K562 (cell line): ENCODE measurements at regions not wholly inside any gene's neighbourhood (a gene's known extent, or its start where the extent isn't known, plus 50 kb on each side); places are given as distances from the start of the nearest gene placed in this dataset.

ENCODE experiments used
- ATAC-seq: fragments of 200-7000 bp; cut with Tn5 transposase; 3 replicates; pipeline ENCODE4 v1.9.1; 2020; ENCODE audit warnings: moderate library complexity
- BruUV-seq: library from RNA; stranded (reverse); fragments of 400-500 nt; replicated peaks from 2 replicates; lab custom pipeline; 2021; lab: Mats Ljungman, UMichigan
- CTCF ChIA-PET: fragments of 300-600 bp; formaldehyde crosslinking; extraction: SDS; loops from one replicate; lab custom pipeline; 2021; ENCODE audit warnings: low intra/inter-chr PET ratio; lab: Yijun Ruan, JAX
- POLR2A ChIA-PET: fragments of 300-600, 350-650 bp; sonication (Branson Sonifier 250); formaldehyde crosslinking; extraction: SDS; loops from one replicate; lab custom pipeline; 2021; ENCODE audit warnings: antibody characterized with exemption, inconsistent platforms; lab: Yijun Ruan, JAX
- DNase-seq, 4 experiments: peaks; one replicate each; pipeline versions ENCODE4 v3.0.0 to v3.0.0-alpha.2; 2011 to 2018; ENCODE audit warnings: low spot score in 3 of 4, mixed read lengths in 3 of 4; ENCODE audit errors: extremely low read depth in 1 of 4
- FAIRE-seq: peaks from 2 replicates; lab custom pipeline; 2011; peaks lifted over from hg19 to GRCh38; lab: Jason Lieb, UNC
- H2AFZ ChIP-seq: 2 replicates; pipeline ENCODE4 v1.6.0; 2011; ENCODE audit warnings: low read depth, low read length, control low read depth, inconsistent platforms
- H3K27ac ChIP-seq: fragments of 200-600 bp; 3 replicates; pipeline ENCODE4 v1.8.0; 2011; ENCODE audit warnings: low read depth, mild to moderate bottlenecking, control low read depth, inconsistent platforms, low read length, moderate library complexity, mixed read lengths; ENCODE audit errors: extremely low read depth
- H3K27me3 ChIP-seq, 2 experiments: fragments of 300-600 bp in 1 of 2; 2 replicates in 1 of 2; 3 replicates in 1 of 2; pipeline versions ENCODE4 v1.6.0 to v1.8.0; 2011; ENCODE audit warnings: inconsistent platforms in 2 of 2, low read length in 2 of 2, mild to moderate bottlenecking in 1 of 2, mixed read lengths in 1 of 2, moderate library complexity in 1 of 2; ENCODE audit not compliant: control insufficient read depth in 2 of 2, insufficient read depth in 2 of 2
- H3K36me3 ChIP-seq: fragments of 300-600 bp; 3 replicates; pipeline ENCODE4 v1.8.0; 2011; ENCODE audit warnings: mild to moderate bottlenecking, low read length, inconsistent platforms; ENCODE audit not compliant: control insufficient read depth, insufficient read depth
- H3K4me1 ChIP-seq, 2 experiments: fragments of 200-600 bp in 1 of 2; replicated peaks in 1 of 2; 2 replicates in 1 of 2; 3 replicates in 1 of 2; pipeline versions ENCODE4 v1.5.1 to v1.8.0; 2011; ENCODE audit warnings: inconsistent platforms in 2 of 2, low read length in 2 of 2, mild to moderate bottlenecking in 1 of 2, mixed read lengths in 1 of 2, moderate library complexity in 1 of 2; ENCODE audit not compliant: control insufficient read depth in 2 of 2, insufficient read depth in 2 of 2
- H3K4me2 ChIP-seq: 2 replicates; pipeline ENCODE4 v1.6.1; 2011; ENCODE audit warnings: low read length, control low read depth, inconsistent platforms, mixed read lengths; ENCODE audit not compliant: insufficient read depth
- H3K4me3 ChIP-seq: fragments of 200-600 bp; sonication (generic), shearing (Covaris generic); 2 replicates; pipeline ENCODE4 v1.5.1; 2016; ENCODE audit warnings: control low read depth, inconsistent platforms
- H3K79me2 ChIP-seq: fragments of 200-600 bp; 3 replicates; pipeline ENCODE4 v1.8.0; 2011; ENCODE audit warnings: low read length, inconsistent platforms; ENCODE audit not compliant: control insufficient read depth, insufficient read depth
- H3K9ac ChIP-seq, 2 experiments: 2 replicates each; pipeline versions ENCODE4 v1.6.0 to v1.6.1; 2011; ENCODE audit warnings: low read depth in 2 of 2, low read length in 2 of 2, control low read depth in 1 of 2, inconsistent platforms in 1 of 2, mild to moderate bottlenecking in 1 of 2, mixed read lengths in 1 of 2; ENCODE audit not compliant: insufficient read depth in 1 of 2
- H3K9me1 ChIP-seq: one replicate; pipeline ENCODE4 v1.6.0; 2011; ENCODE audit warnings: inconsistent platforms, mild to moderate bottlenecking, low read length, moderate library complexity; ENCODE audit not compliant: control insufficient read depth, insufficient read depth
- H3K9me3 ChIP-seq: replicated peaks from 2 replicates; pipeline ENCODE4 v1.5.1; 2011; ENCODE audit warnings: low read depth, low read length, inconsistent platforms; ENCODE audit not compliant: control insufficient read depth, insufficient read depth
- H4K20me1 ChIP-seq: replicated peaks from 2 replicates; pipeline ENCODE4 v1.6.1; 2011; ENCODE audit warnings: low read length, inconsistent platforms, mixed read lengths; ENCODE audit not compliant: control insufficient read depth, insufficient read depth
- CHAMP1 ChIP-seq: fragments of 450-650 bp; IDR thresholded peaks from 2 replicates; pipeline ENCODE4 v1.6.1; 2016; ENCODE audit warnings: mild to moderate bottlenecking
- CHD1 ChIP-seq: fragments of 200-600 bp; sonication (generic); IDR thresholded peaks from one replicate; pipeline ENCODE4 v1.6.1; 2012; ENCODE audit warnings: mild to moderate bottlenecking, moderate library complexity, low read length, inconsistent platforms
- ELF4 ChIP-seq: fragments of 450-650 bp; formaldehyde crosslinking; IDR thresholded peaks from 2 replicates; pipeline ENCODE4 v1.4.0; 2022; ENCODE audit warnings: missing genetic modification characterization
- HDGF ChIP-seq: fragments of 450-650 bp; IDR thresholded peaks from 2 replicates; pipeline ENCODE4 v1.6.1; 2016
- KLF1 ChIP-seq: fragments of 450-650 bp; IDR thresholded peaks from 2 replicates; pipeline ENCODE4 v1.6.1; 2016; ENCODE audit warnings: missing genetic modification characterization, missing compliant biosample characterization
- NFATC3 ChIP-seq: fragments of 450-650 bp; IDR thresholded peaks from 2 replicates; pipeline ENCODE4 v1.6.1; 2017; ENCODE audit warnings: mild to moderate bottlenecking
- NFE2 ChIP-seq: IDR thresholded peaks from 2 replicates; pipeline ENCODE4 v1.6.1; 2014; ENCODE audit warnings: antibody characterized with exemption, low read depth
- NFE2L1 ChIP-seq: fragments of 450-650 bp; IDR thresholded peaks from 2 replicates; pipeline ENCODE4 v1.6.1; 2016; ENCODE audit warnings: missing genetic modification characterization, low read depth, mild to moderate bottlenecking, missing compliant biosample characterization, moderate library complexity, borderline replicate concordance
- POLR3G ChIP-seq: IDR thresholded peaks from 2 replicates; pipeline ENCODE4 v1.6.1; 2011; ENCODE audit not compliant: insufficient read length, insufficient replicate concordance; ENCODE audit errors: extremely low read depth
- PREB ChIP-seq: sonication (generic); formaldehyde crosslinking; IDR thresholded peaks from 2 replicates; pipeline ENCODE4 v1.8.1; 2023; ENCODE audit warnings: mild to moderate bottlenecking, missing genetic modification reagents
- SAFB2 ChIP-seq: fragments of 200-400 bp; formaldehyde crosslinking; IDR thresholded peaks from 2 replicates; pipeline ENCODE4 v1.6.1; 2018; ENCODE audit warnings: borderline replicate concordance, low read length, low read depth, moderate library complexity; ENCODE audit not compliant: severe bottlenecking
- SMARCC2 ChIP-seq: fragments of 450-650 bp; IDR thresholded peaks from 2 replicates; pipeline ENCODE4 v1.6.1; 2017; ENCODE audit warnings: antibody characterized with exemption, moderate library complexity, mild to moderate bottlenecking, low read depth
- SPI1 ChIP-seq: IDR thresholded peaks from 2 replicates; pipeline ENCODE4 v1.6.1; 2011; ENCODE audit warnings: low read depth, low read length, control low read depth, borderline replicate concordance
- SREBF1 ChIP-seq: fragments of 150-350 bp; IDR thresholded peaks from 2 replicates; pipeline ENCODE4 v1.6.1; 2014; ENCODE audit warnings: antibody characterized with exemption, low read depth, low read length, borderline replicate concordance
- TAF7 ChIP-seq: fragments of 450-650 bp; IDR thresholded peaks from 2 replicates; pipeline ENCODE4 v1.6.1; 2016; ENCODE audit warnings: missing genetic modification characterization, missing compliant biosample characterization
- ZFP30 ChIP-seq: fragments of 250-450 bp; sonication (Bioruptor Pico); IDR thresholded peaks from 2 replicates; pipeline ENCODE4 v1.8.0; 2022; ENCODE audit warnings: moderate library complexity, mild to moderate bottlenecking, inconsistent platforms, borderline replicate concordance
- ZNF184 ChIP-seq: sonication (generic); formaldehyde crosslinking; IDR thresholded peaks from 2 replicates; pipeline ENCODE4 v1.5.0; 2020; ENCODE audit warnings: missing genetic modification reagents
- ZNF384 ChIP-seq: IDR thresholded peaks from 2 replicates; pipeline ENCODE4 v1.6.1; 2012; ENCODE audit warnings: low read depth, low read length, improper control_type of control experiment
- WGBS: fragments of 100-300 bp; shearing (Covaris generic); methylation state at CpG from one replicate; pipeline ENCODE4 v1.1.6; 2016; ENCODE audit warnings: low coverage, mixed read lengths; ENCODE audit not compliant: insufficient coverage; ENCODE audit errors: missing lambda C conversion rate; 5-methylcytosine and 5-hydroxymethylcytosine counted together
- in situ Hi-C: fragments of 300-500 bp; cut with MboI; formaldehyde crosslinking; loops from 4 replicates; pipeline ENCODE4 v1.15.0; 2018; ENCODE audit warnings: inconsistent platforms, mixed read lengths
- intact Hi-C: fragments of 100-400 bp; cut with micrococcal nuclease; formaldehyde crosslinking; loops from 2 replicates; pipeline ENCODE4 v1.14.2; 2022

- in situ Hi-C loops, result loop anchor here (25.0 kb wide), 2 partner anchors 404 to 704 kb away; no protein-coding TSS in a partner anchor
- no peak for TF ChIP-seq ZFP30 (CRISPR knock-in tag)
- TF ChIP-seq ZNF384, result no peak
- TF ChIP-seq ZNF184 (CRISPR knock-in tag), result no peak
- no peak for TF ChIP-seq ELF4 (CRISPR knock-in tag)
- no peak for TF ChIP-seq SPI1
- no peak for TF ChIP-seq SMARCC2
- no peak for TF ChIP-seq POLR3G
- no peak for TF ChIP-seq NFATC3
- TF ChIP-seq KLF1 (tag), result no peak
- TF ChIP-seq NFE2L1, result no peak
- no peak for TF ChIP-seq SAFB2
- TF ChIP-seq NFE2, result no peak
- TF ChIP-seq SREBF1, result no peak
- TF ChIP-seq PREB (CRISPR knock-in tag), result no peak
- no peak for TF ChIP-seq CHAMP1
- TF ChIP-seq HDGF, result no peak
- no peak for TF ChIP-seq TAF7 (tag)
- TF ChIP-seq CHD1, result no peak
Measured at GRCh38 chr7:113008755-113009154, 77.9 kb downstream of the GPR85 start.

More at GRCh38 chr7:113008755-113009154, 77.9 kb downstream of the GPR85 start:
- Histone ChIP-seq H3K27ac (no peak overlapping the region), H3K9ac (no peak overlapping the region), H4K20me1 (no peaks in the 10 kb centered on the region), H3K79me2 (no peaks in the 10 kb centered on the region), H3K36me3 (no peaks in the 10 kb centered on the region), H3K27me3 (no peaks in the 10 kb centered on the region), H3K9me1 (no peaks in the 10 kb centered on the region), H3K4me3 (no peak overlapping the region), H3K9me3 (peaks cover 5% of the 10 kb centered on the region; the same call in 1 of the 2 replicates), H3K4me1 (peaks cover 0 to 6% of the 10 kb centered on the region in 2 experiments; a peak in 2 of 5 replicates), H2AFZ (no peak overlapping the region), H3K4me2 (no peak overlapping the region)
- DNase-seq (no peak), FAIRE-seq (no peak), ATAC-seq (no peak)
- no TSS peak for BruUV-seq
- POLR2A ChIA-PET, result interaction anchor here (0.7 to 1.3 kb wide), 2 partner anchors 10 to 37 kb away, joined by 3 to 4 read pairs; no protein-coding TSS in a partner anchor
- CTCF ChIA-PET, result no interaction called here
- 16% methylated on average over 5 of the region's 5 CpGs for WGBS
- intact Hi-C loops, result no loop called here
